ENCODE measurements at regions not wholly inside any gene's neighbourhood (a gene's known extent, or its start where the extent isn't known, plus 50 kb on each side); places are given as distances from the start of the nearest gene placed in this dataset.
A peak's percentile ranks its signal among the peaks of the same experiment; 100 is the strongest.

DNA sequence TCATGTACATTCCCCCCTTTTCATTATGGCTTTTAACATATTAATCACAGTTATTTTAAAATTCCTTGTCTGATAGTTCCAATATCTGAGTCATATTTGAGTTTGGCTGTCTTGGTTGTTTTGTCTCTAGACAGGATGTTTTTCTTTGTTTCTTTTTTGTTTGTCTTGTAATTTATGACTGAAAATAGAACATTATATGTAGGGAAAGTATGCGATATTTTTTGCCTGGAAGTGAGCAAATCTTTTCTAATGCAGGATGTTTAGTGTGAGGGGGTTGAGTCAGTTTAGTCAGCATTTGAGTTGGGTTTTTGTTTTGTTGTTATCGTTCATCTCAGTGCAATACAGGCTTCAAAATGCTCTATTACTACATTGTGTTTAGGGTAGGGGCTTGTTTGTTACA is 239.7 kb downstream of the SNAPC1 start:
- H3K23ac ChIP-seq (ENCODE audit: low read depth, low read length) = no peak overlapping the region
- WGBS, 2 experiments (ENCODE audit: extremely low coverage in 2 of 2, insufficient read length in 1 of 2) = no CpG with 5 or more reads among the region's 2 CpGs

More for the DNA sequence above, 239.7 kb downstream of the SNAPC1 start:
- H3K4me2 ChIP-seq (ENCODE audit: low read depth, low read length) = peak overlapping the region; percentile 48; the same call in 1 of the 2 replicates
- no peak for TF ChIP-seq MAFK (IDR thresholded peaks at IDR 0.05; ENCODE audit: low read depth, low read length)
- no peak for TF ChIP-seq RCOR1 (IDR thresholded peaks at IDR 0.05; ENCODE audit: insufficient replicate concordance, low read length)
- TF ChIP-seq CHD1 (IDR thresholded peaks at IDR 0.05; ENCODE audit: low read depth, low read length) = no peak
- TF ChIP-seq MAZ (IDR thresholded peaks at IDR 0.05; ENCODE audit: borderline replicate concordance, low read depth, low read length) = no peak
- no peak for TF ChIP-seq MXI1 (IDR thresholded peaks at IDR 0.05; ENCODE audit: borderline replicate concordance, low read depth, low read length)
- no peak for TF ChIP-seq SMC3 (IDR thresholded peaks at IDR 0.05; ENCODE audit: low read depth, low read length)
- TF ChIP-seq RAD21 (IDR thresholded peaks at IDR 0.05; ENCODE audit: low read length) = no peak
- no peak for TF ChIP-seq CEBPB (IDR thresholded peaks at IDR 0.05; ENCODE audit: low read depth, low read length)
- no peak for TF ChIP-seq BHLHE40 (IDR thresholded peaks at IDR 0.05; ENCODE audit: low read depth, low read length)
- TF ChIP-seq, protein P1, sequence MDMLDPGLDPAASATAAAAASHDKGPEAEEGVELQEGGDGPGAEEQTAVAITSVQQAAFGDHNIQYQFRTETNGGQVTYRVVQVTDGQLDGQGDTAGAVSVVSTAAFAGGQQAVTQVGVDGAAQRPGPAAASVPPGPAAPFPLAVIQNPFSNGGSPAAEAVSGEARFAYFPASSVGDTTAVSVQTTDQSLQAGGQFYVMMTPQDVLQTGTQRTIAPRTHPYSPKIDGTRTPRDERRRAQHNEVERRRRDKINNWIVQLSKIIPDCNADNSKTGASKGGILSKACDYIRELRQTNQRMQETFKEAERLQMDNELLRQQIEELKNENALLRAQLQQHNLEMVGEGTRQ (IDR thresholded peaks at IDR 0.05; ENCODE audit: low read depth, low read length) = no peak
- TF ChIP-seq POLR2A (IDR thresholded peaks at IDR 0.05; ENCODE audit: low read depth, low read length) = no peak
- TF ChIP-seq, protein P2, sequence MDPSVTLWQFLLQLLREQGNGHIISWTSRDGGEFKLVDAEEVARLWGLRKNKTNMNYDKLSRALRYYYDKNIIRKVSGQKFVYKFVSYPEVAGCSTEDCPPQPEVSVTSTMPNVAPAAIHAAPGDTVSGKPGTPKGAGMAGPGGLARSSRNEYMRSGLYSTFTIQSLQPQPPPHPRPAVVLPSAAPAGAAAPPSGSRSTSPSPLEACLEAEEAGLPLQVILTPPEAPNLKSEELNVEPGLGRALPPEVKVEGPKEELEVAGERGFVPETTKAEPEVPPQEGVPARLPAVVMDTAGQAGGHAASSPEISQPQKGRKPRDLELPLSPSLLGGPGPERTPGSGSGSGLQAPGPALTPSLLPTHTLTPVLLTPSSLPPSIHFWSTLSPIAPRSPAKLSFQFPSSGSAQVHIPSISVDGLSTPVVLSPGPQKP (IDR thresholded peaks at IDR 0.05; ENCODE audit: borderline replicate concordance, low read depth, low read length) = no peak
- TF ChIP-seq, protein P3, sequence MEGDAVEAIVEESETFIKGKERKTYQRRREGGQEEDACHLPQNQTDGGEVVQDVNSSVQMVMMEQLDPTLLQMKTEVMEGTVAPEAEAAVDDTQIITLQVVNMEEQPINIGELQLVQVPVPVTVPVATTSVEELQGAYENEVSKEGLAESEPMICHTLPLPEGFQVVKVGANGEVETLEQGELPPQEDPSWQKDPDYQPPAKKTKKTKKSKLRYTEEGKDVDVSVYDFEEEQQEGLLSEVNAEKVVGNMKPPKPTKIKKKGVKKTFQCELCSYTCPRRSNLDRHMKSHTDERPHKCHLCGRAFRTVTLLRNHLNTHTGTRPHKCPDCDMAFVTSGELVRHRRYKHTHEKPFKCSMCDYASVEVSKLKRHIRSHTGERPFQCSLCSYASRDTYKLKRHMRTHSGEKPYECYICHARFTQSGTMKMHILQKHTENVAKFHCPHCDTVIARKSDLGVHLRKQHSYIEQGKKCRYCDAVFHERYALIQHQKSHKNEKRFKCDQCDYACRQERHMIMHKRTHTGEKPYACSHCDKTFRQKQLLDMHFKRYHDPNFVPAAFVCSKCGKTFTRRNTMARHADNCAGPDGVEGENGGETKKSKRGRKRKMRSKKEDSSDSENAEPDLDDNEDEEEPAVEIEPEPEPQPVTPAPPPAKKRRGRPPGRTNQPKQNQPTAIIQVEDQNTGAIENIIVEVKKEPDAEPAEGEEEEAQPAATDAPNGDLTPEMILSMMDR (conservative IDR thresholded peaks at IDR 0.05; ENCODE audit: low read depth, low read length) = no peak
- no peak for TF ChIP-seq RFX5 (IDR thresholded peaks at IDR 0.05; ENCODE audit: low read depth, low read length)
- H2AK5ac ChIP-seq (ENCODE audit: low read depth, low read length) = no peak overlapping the region
- 0 out of 2 replicates have a peak, but pooled peaks cover 3% of the 10 kb centered on the region for H3K9me1 ChIP-seq (ENCODE audit: insufficient read depth, low read length)
- no peaks in the 10 kb centered on the region for H3K36me3 ChIP-seq (ENCODE audit: control insufficient read depth, insufficient read depth, low read length)
- in situ Hi-C loops (cut with MboI; ENCODE audit: low sequenced_read_pairs) = no loop called here
- POLR2A ChIA-PET (ENCODE audit: unreplicated experiment) = no interaction called here
- peak overlapping the region; percentile 37; the same call in 1 of the 2 replicates for H3K18ac ChIP-seq (ENCODE audit: low read depth, low read length)
- no peak for DNase-seq
- no peak overlapping the region for H2AK9ac ChIP-seq (replicated peaks; ENCODE audit: low read depth, low read length, poor library complexity)
- CTCF ChIA-PET = no interaction called here
- no peak overlapping the region for H2BK20ac ChIP-seq (ENCODE audit: low read depth, low read length)
- no peak overlapping the region; the same call in 1 of the 2 replicates for H3K4ac ChIP-seq (ENCODE audit: low read depth, low read length)
- H3K4me1 ChIP-seq (ENCODE audit: control insufficient read depth, insufficient read depth, low read length) = peaks cover 4% of the 10 kb centered on the region; the same call in 1 of the 2 replicates
- no peak overlapping the region for H2AFZ ChIP-seq (replicated peaks; ENCODE audit: low read length, poor library complexity)
- no peak overlapping the region for H3K4me3 ChIP-seq (ENCODE audit: insufficient read depth, low read depth, low read length)
- peak overlapping the region; percentile 20 to 78; a peak in 1 of 4 replicates for H4K8ac ChIP-seq (ENCODE audit: low read depth in 2 of 2, low read length in 2 of 2)
- H4K91ac ChIP-seq (ENCODE audit: insufficient read depth, low read depth, low read length) = peak overlapping the region; percentile 31; the same call in 1 of the 2 replicates
- no peak overlapping the region for H3K9ac ChIP-seq (ENCODE audit: low read depth, low read length)
- H2BK15ac ChIP-seq (ENCODE audit: low read depth, low read length) = no peak overlapping the region; the same call in 2 of the 3 replicates
- peak overlapping the region; percentile 60 for H3K14ac ChIP-seq (replicated peaks; ENCODE audit: low read depth, low read length)
- peak overlapping the region; percentile 9; the same call in 1 of the 2 replicates for H4K5ac ChIP-seq (ENCODE audit: low read depth, low read length)
- intact Hi-C loops (cut with micrococcal nuclease) = no loop called here
- no TSS peak for BruUV-seq (replicated peaks)
- ATAC-seq (ENCODE audit: low read depth) = no peak
- no peaks in the 10 kb centered on the region for H3K9me3 ChIP-seq (ENCODE audit: control insufficient read depth, insufficient read depth, low read length)
- H2BK120ac ChIP-seq (ENCODE audit: low read depth, low read length) = peak overlapping the region; percentile 78
- no peaks in the 10 kb centered on the region for H3K27me3 ChIP-seq (ENCODE audit: control insufficient read depth, insufficient read depth, low read length)
- H4K20me1 ChIP-seq (ENCODE audit: insufficient read depth, low read length) = no peaks in the 10 kb centered on the region
- dilution Hi-C loops (cut with HindIII; ENCODE audit: low sequenced_read_pairs, unreplicated experiment) = no loop called here
- H2BK5ac ChIP-seq (ENCODE audit: low read depth, low read length, poor library complexity, severe bottlenecking) = peak overlapping the region; percentile 89
- H3K79me1 ChIP-seq (ENCODE audit: low read depth in 1 of 2, low read length in 2 of 2) = peaks cover 0 to 15% of the 10 kb centered on the region in 2 experiments; a peak in 1 of 4 replicates
- H3K27ac ChIP-seq (ENCODE audit: insufficient read depth, low read length) = no peak overlapping the region
- no peak overlapping the region; the same call in 1 of the 2 replicates for H3K56ac ChIP-seq (ENCODE audit: extremely low read depth, insufficient read depth, low read length)

Measured in IMR-90 (cell line).